MCF 10A (cell line): ENCODE measurements at regions not wholly inside any gene's neighbourhood (a gene's known extent, or its start where the extent isn't known, plus 50 kb on each side); places are given as distances from the start of the nearest gene placed in this dataset.

ENCODE experiments used
- BruUV-seq: library from RNA; stranded (reverse); fragments of 400-500 nt; replicated peaks from 2 replicates; lab custom pipeline; 2021; lab: Mats Ljungman, UMichigan
- CTCF ChIA-PET: fragments of 300-600 bp; sonication (Branson Sonifier 250); formaldehyde crosslinking; extraction: SDS; loops from one replicate; lab custom pipeline; 2021; ENCODE audit warnings: antibody characterized with exemption, inconsistent platforms; lab: Yijun Ruan, JAX
- POLR2A ChIA-PET: fragments of 300-600, 350-650 bp; sonication (Branson Sonifier 250); formaldehyde crosslinking; extraction: SDS; loops from one replicate; lab custom pipeline; 2020; ENCODE audit warnings: antibody characterized with exemption, inconsistent platforms; lab: Yijun Ruan, JAX
- DNase-seq: peaks from one replicate; pipeline ENCODE4 v3.0.0-alpha.2; 2018; ENCODE audit not compliant: unreplicated experiment
- H3K27ac Mint-ChIP-seq: one replicate; pipeline ENCODE4 v1.8.0; 2022; ENCODE audit warnings: mild to moderate bottlenecking, low read depth, mixed read lengths; ENCODE audit not compliant: unreplicated experiment
- H3K27me3 Mint-ChIP-seq: one replicate; pipeline ENCODE4 v1.8.0; 2022; ENCODE audit warnings: mixed read lengths; ENCODE audit not compliant: insufficient read depth, unreplicated experiment
- H3K36me3 Mint-ChIP-seq: one replicate; pipeline ENCODE4 v1.8.0; 2022; ENCODE audit warnings: mild to moderate bottlenecking, moderate library complexity, mixed read lengths; ENCODE audit not compliant: insufficient read depth, unreplicated experiment
- H3K4me1 Mint-ChIP-seq: one replicate; pipeline ENCODE4 v1.8.0; 2022; ENCODE audit warnings: mixed read lengths; ENCODE audit not compliant: insufficient read depth, unreplicated experiment
- H3K4me3 Mint-ChIP-seq: one replicate; pipeline ENCODE4 v1.8.0; 2022; ENCODE audit warnings: mild to moderate bottlenecking, moderate library complexity, mixed read lengths; ENCODE audit not compliant: unreplicated experiment
- H3K9me3 Mint-ChIP-seq: one replicate; pipeline ENCODE4 v1.8.0; 2022; ENCODE audit warnings: mixed read lengths; ENCODE audit not compliant: unreplicated experiment
- intact Hi-C: fragments of 100-400 bp; cut with micrococcal nuclease; formaldehyde crosslinking; loops from 2 replicates; pipeline ENCODE4 v1.14.1; 2022
- TF ChIP-seq, protein P1 (sequence below): fragments of 200-600 bp; IDR thresholded peaks from one replicate; pipeline ENCODE4 v1.8.0; 2022; ENCODE audit warnings: antibody characterized with exemption, mild to moderate bottlenecking; ENCODE audit not compliant: unreplicated experiment

DNA sequence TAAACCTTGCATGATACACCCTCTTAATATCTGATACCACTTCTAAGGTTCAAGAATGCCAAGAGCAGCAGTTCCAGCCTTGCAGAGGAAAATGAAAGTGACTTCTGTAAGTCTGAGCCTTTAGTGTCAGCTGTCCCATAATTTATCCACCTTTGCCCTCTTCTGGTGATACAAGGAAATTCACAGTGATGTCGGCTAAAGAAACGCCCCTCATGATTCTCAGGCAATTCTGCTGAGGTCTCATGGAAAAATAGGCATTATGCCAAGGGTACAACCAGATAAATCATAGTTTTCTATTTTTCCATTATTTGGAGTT lies 172.2 kb upstream of the CXCL13 start:
- H3K27me3 Mint-ChIP-seq = no peaks in the 10 kb centered on the region
- H3K4me1 Mint-ChIP-seq = no peaks in the 10 kb centered on the region

DNA sequence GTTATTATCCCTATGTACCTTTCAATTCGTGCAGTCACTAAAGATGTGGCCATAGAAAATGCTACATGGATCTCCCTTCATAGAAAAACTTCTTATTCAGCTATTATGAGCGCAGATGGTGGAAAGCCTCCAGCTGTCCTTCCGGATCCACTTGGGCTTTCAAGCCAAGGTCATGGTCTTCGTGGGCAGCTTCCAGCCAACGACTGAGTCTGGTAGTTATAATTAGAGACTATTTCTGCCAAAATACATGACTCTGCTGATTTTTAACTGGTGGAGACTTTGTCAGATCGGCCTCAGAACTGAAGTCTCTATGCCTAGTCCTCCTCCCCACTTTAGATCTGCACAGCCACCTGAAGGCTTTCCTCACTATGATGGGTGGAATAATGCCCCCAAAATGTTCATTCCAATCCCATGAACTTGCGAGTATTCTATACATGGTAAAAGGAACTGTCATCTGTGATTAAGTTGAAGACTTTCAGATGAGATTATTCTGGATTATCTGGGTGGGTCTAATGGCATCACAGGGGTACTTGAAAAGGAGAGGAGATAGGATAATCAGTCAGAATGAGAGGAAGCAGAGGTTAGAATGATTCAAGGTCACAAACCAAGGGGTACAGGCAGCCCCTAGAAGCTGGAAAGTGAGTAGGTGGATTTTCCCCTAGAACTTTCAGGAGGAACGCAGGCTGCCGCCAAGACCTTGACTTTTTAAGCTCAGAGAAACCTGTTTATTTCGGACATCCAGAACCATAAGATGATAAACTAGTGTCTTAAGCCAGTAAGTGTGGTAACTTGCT lies 171.1 kb upstream of the CXCL13 start:
- BruUV-seq = no TSS peak
- no peak for DNase-seq
- intact Hi-C loops = loop anchor here (5.0 kb wide), 1 partner anchor 67 kb away; no protein-coding TSS in a partner anchor
- ChIA-PET POLR2A (interaction anchor here (0.6 kb wide), 1 partner anchor 10 kb away, joined by 3 read pairs; no protein-coding TSS in a partner anchor), CTCF (interaction anchor here (0.5 to 9.1 kb wide), 23 partner anchors 10 to 1857 kb away, joined by 3 to 91 read pairs (median 5); partner anchors contain the start of gene CCNI)
- Mint-ChIP-seq H3K27me3 (no peaks in the 10 kb centered on the region), H3K36me3 (no peaks in the 10 kb centered on the region), H3K27ac (no peak overlapping the region), H3K4me1 (no peaks in the 10 kb centered on the region), H3K4me3 (no peak overlapping the region), H3K9me3 (no peaks in the 10 kb centered on the region)
- TF ChIP-seq, protein P1, sequence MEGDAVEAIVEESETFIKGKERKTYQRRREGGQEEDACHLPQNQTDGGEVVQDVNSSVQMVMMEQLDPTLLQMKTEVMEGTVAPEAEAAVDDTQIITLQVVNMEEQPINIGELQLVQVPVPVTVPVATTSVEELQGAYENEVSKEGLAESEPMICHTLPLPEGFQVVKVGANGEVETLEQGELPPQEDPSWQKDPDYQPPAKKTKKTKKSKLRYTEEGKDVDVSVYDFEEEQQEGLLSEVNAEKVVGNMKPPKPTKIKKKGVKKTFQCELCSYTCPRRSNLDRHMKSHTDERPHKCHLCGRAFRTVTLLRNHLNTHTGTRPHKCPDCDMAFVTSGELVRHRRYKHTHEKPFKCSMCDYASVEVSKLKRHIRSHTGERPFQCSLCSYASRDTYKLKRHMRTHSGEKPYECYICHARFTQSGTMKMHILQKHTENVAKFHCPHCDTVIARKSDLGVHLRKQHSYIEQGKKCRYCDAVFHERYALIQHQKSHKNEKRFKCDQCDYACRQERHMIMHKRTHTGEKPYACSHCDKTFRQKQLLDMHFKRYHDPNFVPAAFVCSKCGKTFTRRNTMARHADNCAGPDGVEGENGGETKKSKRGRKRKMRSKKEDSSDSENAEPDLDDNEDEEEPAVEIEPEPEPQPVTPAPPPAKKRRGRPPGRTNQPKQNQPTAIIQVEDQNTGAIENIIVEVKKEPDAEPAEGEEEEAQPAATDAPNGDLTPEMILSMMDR = no peak

More for the DNA sequence above, 172.2 kb upstream of the CXCL13 start:
- peak; percentile 72 for DNase-seq
- ChIA-PET POLR2A (no interaction called here), CTCF (interaction anchor here (0.6 to 9.1 kb wide), 21 partner anchors 11 to 429 kb away, joined by 3 to 91 read pairs (median 5); partner anchors contain the start of gene MRPL1)
- no peaks in the 10 kb centered on the region for H3K9me3 Mint-ChIP-seq
- no peaks in the 10 kb centered on the region for H3K36me3 Mint-ChIP-seq
- TF ChIP-seq, protein P1 = peak; percentile 64
- H3K4me3 Mint-ChIP-seq = no peak overlapping the region
- no TSS peak for BruUV-seq
- intact Hi-C loops = loop anchor here (1.0 to 5.0 kb wide), 3 partner anchors 48 to 193 kb away; no protein-coding TSS in a partner anchor
- no peak overlapping the region for H3K27ac Mint-ChIP-seq

DNA sequence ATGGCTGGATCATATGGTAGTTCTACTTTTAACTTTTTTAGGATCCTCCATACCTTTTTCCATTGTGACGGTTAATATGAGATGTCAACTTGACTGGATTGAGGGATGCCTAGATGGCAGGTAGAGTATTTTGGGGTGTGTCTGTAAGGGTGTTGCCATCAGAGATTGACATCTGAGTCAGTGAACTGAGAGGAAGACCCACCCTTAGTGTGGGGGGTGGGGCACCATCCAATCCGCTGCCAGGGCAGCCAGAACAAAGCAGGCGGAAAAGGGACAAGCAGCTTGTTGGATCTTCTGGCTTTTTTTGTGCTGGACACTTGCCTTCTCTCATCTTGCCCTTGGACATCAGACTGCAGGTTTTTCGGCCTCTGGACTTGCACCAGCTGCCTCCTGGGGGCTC lies 168.5 kb upstream of the CXCL13 start:
- CTCF ChIA-PET = interaction anchor here (1.2 to 9.1 kb wide), 3 partner anchors 36 to 162 kb away, joined by 3 to 74 read pairs (median 3); no protein-coding TSS in a partner anchor
- DNase-seq = no peak
- Mint-ChIP-seq H3K4me1 (no peaks in the 10 kb centered on the region), H3K4me3 (no peak overlapping the region), H3K27me3 (no peaks in the 10 kb centered on the region), H3K36me3 (no peaks in the 10 kb centered on the region), H3K9me3 (no peaks in the 10 kb centered on the region), H3K27ac (no peak overlapping the region)
- intact Hi-C loops = no loop called here
- BruUV-seq = no TSS peak
- POLR2A ChIA-PET = no interaction called here
- TF ChIP-seq, protein P1 = no peak

DNA sequence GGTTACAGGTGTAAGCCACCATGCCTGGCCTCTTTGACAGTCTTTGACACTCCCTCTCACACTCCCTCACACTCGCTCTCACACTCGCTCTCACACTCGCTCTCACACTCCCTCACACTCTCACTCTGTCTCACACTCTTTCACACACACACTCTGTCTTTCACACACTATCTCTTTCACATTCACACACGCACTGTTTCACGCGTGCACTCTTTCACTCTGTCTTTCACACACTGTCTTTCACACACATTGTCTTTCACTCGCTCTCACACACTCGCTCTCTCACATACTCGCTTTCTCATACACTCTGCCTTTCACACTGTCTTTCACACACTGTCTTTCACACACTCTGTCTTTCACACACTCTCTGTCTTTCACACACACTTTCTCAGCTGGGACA lies 167.1 kb upstream of the CXCL13 start:
- Mint-ChIP-seq H3K4me1 (no peaks in the 10 kb centered on the region), H3K4me3 (no peak overlapping the region), H3K27me3 (no peaks in the 10 kb centered on the region), H3K9me3 (no peaks in the 10 kb centered on the region), H3K36me3 (no peaks in the 10 kb centered on the region), H3K27ac (no peak overlapping the region)
- BruUV-seq = no TSS peak
- TF ChIP-seq, protein P1 = no peak
- CTCF ChIA-PET = interaction anchor here (0.6 kb wide), 1 partner anchor 1432 kb away, joined by 3 read pairs; no protein-coding TSS in a partner anchor
- intact Hi-C loops = no loop called here
- DNase-seq = no peak
- POLR2A ChIA-PET = no interaction called here
